Heart left ventricle (tissue), 13 donors: ENCODE measurements at regions not wholly inside any gene's neighbourhood (a gene's known extent, or its start where the extent isn't known, plus 50 kb on each side); places are given as distances from the start of the nearest gene placed in this dataset.

ENCODE experiments used
- CTCF ChIP-seq, 12 donors: fragments of 200-600 bp; sonication (generic) in 4 of 12; IDR thresholded peaks; one replicate each; pipeline versions ENCODE4 v1.5.0 to v1.8.0; 2018 to 2022; ENCODE audit warnings: antibody characterized with exemption in 12 of 12, mild to moderate bottlenecking in 5 of 12
- POLR2A ChIP-seq, 2 donors: fragments of 450-650 bp; IDR thresholded peaks; one replicate each; pipeline ENCODE4 v1.6.1; 2017; ENCODE audit warnings: antibody characterized with exemption in 2 of 2, mild to moderate bottlenecking in 2 of 2, moderate library complexity in 2 of 2
- donor health status: ischemic (EF 13 %, LVEDD 7.1; RV severe dilation, severe dysfunction).
- donor health status: DM: no; HTN: yes; CAD: no.
- donor health status: DM: no; HTN: no; CAD: no.
- donor health status: ischemic (EF 25% LVEDD 6.9; RV normal size, moderate dysfunction).
- donor health status: ischemic (EF 25% LVEDD 5.7; RV mildly dilated, moderate dysfunction).
- donor health status: ischemic (EF 35%, LVEDD 5.7; RV mildly dilated, moderate dysfunction).
- donor health status: nonischemic (EF 11% LVEDD 7.7; RV severe dilation, severe dysfunction).
- donor health status: DM: yes; HTN: yes; CAD: no.
- donor health status: PGD.
- donor health status: ischemic (EF 29% LVEDD 5.4; RV normal size, mild dysfunction).
- donor health status: nonischemic (EF 23%, LVEDD 6.1; RV moderate dilation, normal function).

- TF ChIP-seq CTCF (IDR thresholded peaks at IDR 0.05) (no peak), POLR2A (IDR thresholded peaks at IDR 0.05) (no peak)
These were observed 275.3 kb upstream of the TUT7 start for GRCh38 chr9:86629530-86629929.
